ENCODE measurements at regions not wholly inside any gene's neighbourhood (a gene's known extent, or its start where the extent isn't known, plus 50 kb on each side); places are given as distances from the start of the nearest gene placed in this dataset.
A peak's percentile ranks its signal among the peaks of the same experiment; 100 is the strongest.

DNA sequence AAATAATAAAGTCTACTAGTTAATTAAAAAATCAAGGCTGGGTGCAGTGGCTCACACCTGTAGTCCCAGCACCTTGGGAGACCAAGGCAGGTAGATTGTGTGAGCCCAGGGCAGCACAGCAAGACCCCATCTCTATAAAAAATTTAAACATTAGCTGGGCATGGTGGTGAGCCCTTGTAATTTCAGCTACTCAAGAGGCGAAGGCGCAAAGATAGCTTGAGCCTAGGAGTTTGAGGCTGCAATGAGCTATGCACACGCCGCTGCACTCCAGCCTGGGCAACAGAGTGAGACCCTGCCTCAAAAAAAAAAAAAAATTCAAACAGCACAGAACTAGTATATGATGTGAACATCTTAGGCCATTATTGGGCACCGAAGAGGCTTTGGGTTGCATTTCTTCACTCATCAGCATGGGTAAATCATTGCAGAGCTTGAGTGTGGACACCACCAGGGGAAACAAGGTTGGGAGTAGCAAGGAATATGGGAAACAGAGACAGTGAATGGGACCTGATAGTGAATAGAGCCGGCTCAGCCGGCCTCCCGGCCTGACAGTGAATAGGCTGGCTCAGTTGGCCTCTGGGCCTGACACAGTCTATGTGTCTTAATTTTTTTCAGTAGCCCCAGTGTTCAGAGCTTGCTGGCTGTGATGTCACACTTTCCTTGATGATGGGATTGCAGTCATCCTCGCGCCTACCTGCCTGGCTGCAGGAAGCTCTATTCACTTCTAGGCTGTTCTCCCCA is 89.1 kb upstream of the ERRFI1 start:
- no peak for DNase-seq (ENCODE audit: low spot score)

DNA sequence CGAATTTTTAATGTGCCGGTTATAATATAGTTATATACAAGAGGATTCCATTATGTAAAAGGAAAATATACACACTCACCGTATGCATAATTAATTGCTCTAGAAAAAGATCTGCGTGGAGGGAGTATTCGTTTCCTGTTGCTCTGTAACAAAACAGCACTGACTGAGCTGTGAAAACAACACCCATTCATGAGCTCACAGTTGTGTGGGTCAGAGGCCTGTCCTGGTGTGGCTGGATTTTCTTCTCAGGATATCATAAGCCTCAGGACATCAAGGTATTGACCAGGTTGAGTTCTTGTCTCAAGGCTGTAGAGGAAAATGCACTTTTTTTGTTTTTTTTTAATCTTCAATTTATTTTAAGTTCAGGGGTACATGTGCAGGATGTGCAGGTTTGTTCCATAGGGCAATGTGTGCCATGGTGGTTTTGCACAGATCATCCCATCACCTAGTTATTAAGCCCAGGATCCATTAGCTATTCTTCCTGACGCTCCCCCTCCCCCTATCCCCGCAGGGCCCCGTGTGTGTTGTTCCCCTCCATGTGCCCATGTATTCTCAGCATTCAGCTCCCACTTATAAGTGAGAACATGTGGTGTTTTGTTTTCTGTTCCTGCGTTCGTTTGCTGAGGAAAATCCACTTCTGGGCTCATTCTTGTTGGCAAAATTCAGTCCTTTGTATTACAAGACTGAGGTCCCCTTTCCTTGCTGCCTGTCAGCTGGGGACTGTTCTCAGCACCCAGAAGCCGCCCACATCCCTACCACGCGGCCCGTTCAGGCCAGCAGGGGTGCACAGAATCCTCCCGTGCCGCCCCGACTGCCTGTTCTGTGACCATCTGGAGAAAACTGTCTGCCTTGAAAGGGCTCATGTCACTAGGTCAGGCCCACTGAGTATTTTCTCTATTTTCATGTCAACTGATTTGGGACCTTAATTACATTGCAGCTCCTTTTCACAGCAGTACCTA is 87.4 kb upstream of the ERRFI1 start:
- DNase-seq (ENCODE audit: low spot score): no peak

DNA sequence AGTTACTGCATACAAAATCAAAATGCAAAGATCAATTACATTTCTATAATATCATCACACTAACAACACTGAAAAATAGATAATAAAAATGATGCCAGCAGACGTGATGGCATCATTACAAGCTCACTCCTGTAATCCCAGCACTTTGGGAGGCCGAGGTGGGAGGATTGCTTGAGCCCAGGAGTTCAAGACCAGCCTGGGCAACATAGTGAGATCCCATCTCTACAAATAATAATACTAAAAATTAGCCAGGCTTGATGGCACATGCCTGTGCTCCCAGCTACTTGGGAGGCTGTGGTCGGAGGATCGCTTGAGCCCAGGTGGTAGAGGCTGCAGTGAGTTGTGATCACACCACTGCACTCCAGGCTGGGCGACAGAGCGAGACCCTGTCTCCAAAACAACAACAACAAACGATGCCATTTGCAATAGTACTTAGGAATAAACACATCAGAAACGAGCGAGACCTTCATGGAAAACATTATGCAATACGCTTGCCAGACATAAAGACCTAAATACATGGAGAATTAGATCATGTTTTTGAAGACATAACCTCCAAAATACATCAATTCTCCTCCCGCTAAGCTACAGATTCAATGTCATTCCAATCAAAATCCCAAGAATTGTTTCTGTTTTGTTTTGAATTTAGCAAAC is 86.6 kb upstream of the ERRFI1 start:
- DNase-seq (ENCODE audit: low spot score): no peak

DNA sequence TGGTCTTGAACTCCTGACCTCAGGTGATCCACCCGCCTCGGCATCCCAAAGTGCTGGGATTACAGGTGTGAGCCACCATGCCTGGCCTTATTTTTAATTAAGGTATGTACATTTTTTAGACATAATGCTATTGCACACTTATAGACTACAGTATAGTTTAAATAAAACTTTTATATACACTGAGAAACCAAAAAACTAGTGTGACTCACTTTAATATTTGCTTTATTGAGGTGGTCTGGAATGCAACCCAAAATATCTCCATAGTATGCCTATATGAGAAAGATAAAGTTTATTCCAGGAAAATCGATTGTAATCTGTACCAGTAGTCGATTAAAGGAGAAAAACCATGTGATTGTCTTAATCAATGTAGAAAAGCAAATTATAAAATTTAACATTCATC is 85.5 kb upstream of the ERRFI1 start:
- no peak for DNase-seq (ENCODE audit: low spot score)

DNA sequence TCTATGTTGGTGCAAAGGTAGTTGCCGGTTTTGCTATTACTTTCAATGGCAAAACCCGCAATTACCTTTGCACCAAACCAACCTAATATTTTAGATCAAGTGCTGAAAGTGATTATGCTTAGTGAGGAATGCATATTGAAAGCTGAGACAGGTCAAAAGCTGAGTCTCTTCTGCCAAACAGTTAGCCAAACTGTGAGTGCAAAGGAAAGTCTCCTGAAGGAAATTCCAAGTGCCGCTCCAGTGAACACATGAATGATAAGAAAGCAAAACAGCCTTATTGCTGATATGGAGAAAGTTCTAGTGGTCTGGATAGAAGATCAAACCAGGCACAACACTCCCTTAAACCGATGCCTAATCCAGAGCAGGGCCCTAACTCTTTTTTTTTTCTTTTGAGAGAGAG is 83.1 kb upstream of the ERRFI1 start:
- DNase-seq (ENCODE audit: low spot score): no peak

DNA sequence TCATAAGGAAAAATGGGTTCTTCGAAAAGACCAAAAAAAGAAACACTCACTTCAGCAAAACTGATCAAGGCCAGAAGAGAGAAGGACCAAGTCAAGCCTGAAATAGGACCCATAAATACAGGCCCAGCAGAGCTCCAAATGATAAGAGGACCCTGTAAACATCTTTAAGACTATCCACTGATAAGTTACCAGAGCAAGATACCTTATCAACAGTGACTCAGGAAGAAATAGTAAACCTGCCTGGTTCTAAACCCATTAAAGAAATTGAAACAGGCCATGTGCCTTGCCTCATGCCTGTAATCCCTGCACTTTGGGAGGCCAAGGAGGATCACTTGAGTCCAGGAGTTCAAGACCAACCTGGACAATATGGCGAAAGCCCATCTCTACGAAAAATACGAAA is 81.8 kb upstream of the ERRFI1 start:
- DNase-seq (ENCODE audit: low spot score): no peak

DNA sequence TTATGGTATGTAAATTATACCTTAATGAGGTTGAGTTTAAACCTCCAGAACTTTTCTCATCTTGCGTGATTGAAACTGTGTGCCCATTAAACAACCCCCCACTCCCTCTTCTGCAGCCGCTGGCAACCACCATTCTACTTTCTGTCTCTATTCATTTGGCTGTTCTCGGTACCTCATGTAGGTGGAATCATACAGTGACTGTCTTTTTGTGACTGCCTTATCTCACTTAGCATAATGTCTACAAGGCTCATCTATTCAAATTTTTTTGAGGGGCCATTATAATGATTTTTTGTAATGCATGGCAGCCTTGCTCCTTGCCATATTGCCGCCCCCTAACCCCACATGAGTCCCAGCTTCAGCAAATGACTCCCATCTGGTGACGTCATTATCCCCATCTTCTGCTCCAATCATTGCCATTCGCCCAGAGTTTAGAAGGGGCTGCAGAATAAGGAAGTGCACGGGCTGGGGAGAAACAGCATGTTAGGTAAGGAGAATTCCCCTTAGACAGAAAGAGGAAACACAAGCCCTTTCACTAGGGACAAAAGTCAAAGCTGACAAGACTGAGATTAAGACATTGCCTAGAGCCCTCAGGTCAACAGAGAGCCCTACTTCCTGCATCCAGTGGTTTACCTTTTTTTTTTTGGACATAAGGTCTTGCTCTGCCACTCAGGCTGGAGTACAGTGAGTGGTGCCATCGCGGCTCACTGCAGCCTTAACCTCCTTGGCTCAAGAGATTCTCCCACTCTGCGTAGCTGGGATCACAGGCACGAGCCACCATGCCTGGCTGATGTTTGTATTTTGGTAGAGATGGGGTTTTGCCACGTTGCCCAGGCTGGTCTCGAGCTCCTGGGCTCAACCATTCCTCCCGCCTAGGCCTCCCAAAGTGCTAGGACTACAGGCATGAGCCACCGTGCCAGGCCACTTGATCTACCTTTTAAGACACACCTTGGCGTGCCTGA is 78.4 kb upstream of the ERRFI1 start:
- DNase-seq (ENCODE audit: low spot score): no peak

DNA sequence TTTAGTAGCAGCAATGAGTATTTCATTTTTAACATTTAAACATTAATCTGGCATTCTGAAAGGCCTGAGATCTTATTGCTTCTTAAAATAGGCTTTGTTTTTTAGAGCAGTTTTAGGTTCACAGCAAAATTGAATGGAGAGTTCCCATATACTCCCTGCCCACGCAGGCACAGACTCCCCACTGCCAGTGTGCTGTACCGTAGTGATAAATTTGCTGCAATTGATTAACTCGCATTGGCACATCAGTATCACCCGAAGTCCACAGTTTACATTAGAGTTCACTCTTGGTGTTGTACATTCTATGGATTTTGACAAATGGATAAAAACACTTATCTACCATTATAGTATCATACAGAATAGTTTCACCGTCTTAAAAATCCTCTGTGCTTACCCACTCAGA is 71.8 kb upstream of the ERRFI1 start:
- no peak for DNase-seq (ENCODE audit: low spot score)

DNA sequence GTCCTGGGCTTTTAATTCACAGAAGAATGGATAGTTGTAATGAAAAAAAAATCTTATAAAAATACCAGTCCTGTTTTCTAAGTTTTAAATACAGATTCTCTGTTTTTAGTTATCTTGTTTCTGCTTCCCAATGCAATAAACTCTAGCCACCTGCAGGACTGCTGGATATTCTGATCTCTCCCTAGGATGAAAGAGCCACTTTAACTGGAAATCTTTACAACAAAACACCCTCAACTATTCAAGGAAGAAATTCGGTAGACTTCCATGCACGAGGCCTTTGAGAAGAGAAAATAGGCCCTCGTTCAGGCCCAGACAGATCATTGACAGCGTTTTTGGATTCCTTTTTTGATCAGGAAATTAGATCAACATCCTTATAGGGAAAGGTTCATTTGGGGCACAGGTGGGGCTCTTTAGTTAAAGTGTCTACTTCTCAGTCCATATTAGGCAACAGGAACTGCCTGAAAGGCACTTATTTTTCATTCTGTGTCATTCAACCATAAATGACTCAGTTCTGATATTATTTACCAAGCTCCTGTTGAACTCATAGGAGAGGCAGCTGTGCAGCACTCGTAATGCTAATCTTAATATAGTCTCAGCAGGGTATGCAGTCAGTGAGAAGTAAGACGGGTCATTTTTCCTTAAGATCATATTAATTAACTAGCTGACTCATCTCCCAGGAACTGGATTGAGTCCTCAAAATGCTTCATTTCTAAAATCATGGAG is 71.1 kb upstream of the ERRFI1 start:
- peak; percentile 91 for DNase-seq (ENCODE audit: low spot score)

DNA sequence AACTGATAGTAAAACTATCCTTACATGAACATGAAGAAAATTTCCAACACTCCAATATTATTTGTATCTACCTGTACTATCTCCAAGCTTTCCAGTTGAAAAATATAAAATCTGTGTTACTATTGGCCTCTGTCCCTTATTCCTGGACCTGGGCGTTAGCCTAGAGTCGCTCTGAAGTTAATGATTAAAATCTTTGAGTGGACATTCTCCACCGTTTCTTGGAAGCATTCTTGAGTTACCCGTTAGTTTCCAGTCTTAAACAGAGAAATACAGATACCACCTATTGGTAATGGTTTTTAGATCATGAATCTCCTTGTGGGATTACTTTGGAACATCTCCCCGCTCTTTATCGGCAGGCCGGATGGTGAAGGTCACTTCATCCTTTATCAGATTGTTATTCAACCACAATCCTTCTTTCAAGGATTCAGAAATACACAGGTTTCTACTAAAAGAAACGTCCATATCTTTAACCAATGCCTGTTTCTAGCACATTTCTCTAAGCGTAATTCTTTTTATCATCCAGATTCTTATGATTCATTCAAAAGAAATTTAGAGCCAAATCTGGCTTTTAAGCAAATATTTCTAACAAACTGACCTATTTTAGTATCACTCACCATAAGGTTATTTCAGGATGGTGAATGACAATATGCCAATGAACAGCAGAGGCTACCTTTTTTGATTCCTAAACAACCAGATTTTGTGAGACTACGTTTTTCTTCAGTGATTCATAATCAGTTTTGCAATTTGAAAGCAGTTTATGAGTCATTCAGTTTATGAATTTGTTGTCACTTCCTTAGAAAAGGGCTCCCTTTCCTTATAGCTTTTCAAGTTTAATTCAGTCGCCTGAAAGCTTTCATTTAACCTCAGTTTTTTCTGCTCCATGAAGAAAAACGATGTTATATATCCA is 70.2 kb upstream of the ERRFI1 start:
- DNase-seq (ENCODE audit: low spot score): peak; percentile 81

DNA sequence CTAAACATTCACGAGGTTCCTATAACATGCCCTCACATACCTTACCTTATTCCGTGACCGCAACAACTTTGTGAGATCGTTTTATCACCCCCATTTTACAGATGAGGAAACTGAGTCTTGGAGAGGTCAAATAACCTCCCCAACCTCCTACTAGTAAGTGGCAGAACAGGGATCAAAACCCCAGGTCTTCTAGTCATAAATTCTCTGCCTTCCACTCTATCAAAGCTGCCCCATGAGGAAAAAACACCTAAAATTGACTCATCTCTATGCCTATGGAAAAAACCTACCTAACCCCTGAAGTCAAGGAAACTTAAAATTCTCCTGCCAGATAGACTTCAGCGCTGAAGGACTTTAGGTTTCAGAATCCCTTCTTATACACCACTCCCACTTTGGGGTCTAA is 69.5 kb upstream of the ERRFI1 start:
- DNase-seq (ENCODE audit: low spot score): no peak

DNA sequence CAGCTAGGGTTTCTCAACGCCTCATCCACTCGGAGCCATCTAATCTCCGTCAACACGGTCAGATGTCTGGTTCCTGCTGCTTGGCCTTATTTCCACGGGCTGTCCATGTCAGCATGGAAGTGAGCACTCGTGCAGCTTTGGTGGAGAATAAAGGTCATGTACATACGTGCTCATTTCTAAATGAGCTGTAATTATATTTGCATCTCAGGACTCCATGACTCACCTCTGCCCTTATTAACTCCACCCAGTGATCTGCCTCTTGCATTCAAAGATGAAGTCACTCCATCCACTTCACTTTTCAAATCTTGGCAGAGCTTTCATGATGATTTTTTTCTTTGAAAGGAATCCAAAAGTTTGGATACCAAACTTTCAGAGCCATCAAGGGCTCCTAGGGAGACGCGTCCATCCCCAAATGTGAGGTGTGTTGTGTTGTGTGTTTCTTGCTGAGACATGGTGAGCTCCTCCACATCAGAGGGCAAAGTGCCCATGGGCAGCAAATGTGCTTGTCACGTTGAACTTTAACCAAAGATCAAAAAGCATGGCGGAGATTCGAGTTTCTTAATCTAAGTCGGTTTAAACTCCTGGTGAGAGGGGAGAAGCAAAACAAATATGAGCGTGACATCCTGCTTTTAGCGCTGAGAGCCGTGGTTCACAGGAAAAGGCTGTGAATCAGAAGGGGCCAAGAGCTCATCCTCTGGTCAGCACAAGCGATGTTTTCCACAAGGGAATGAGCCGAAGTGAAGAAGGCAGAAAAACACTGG is 68.6 kb upstream of the ERRFI1 start:
- peak; percentile 80 for DNase-seq (ENCODE audit: low spot score)

DNA sequence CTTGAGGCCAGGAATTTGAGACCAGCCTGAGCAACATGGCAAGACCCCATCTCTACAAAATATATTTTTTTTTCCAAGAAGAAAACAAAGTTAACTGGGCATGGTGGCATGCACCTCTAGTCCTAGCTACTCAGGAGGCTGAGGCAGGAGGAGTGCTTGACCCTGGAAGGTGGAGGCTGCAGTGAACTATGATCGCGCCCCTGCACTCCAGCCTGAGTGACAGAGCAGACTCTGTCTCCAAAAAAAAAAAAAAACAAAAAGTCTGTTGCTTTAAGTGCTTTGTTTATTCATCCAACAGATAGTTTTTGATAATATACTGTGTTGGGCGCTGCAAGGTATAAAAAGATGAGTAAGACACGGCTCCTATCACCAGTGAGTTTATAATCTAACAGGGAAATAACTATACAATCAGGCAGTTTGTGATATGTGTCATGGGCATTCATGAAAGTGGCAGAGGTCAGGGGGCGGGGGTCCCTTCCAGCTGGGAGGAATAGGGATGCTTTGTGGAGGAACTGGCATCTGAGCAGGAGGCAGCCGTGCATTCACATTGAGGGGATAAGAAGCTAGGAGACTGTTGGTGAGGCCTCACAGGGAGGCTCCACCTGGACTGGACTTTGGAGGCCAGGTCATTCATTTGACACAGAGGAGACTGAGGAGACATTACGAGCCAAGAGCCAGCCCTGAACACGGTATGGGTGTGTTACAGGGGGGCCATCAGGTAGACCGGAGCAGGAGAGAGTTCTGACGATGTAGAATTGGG is 67.3 kb upstream of the ERRFI1 start:
- no peak for DNase-seq (ENCODE audit: low spot score)

DNA sequence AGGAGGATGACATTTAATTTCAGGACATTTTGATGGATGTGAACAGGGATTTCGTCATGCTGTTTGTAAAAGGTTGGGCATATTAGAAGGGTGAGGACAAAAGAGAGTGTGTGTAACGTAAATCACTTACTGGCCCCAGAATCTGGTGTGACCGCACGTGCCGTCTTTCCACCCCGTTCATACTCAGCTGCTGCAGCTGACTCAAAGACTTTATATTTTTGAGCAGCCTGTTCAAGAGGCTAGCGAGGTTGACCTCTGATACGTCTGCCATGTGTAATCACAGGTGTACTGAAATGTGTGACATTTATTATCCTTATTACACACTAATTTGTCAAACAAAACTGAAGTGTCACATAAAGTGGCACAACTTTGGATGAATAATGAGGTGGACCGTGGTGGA is 66.5 kb upstream of the ERRFI1 start:
- no peak for DNase-seq (ENCODE audit: low spot score)

DNA sequence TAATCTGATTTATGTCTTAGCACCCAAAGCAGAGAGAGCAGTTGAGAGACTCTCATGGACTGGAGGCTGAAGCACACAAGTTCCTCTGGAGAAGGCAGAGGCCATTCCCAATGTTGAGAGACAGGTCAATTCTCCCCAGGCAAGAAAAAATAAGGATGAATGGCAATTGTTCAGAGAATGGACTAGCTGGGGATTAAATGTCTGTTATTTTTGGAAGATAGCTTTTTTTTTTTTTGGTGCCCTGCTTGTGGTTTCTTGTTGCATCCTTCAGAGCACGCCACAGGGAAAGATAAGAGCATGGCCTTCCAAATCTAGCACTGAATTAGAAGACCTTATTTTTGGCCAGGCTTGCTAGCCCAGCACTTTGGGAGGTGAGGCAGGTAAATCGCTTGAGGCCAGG is 65.6 kb upstream of the ERRFI1 start:
- DNase-seq (ENCODE audit: low spot score): no peak

DNA sequence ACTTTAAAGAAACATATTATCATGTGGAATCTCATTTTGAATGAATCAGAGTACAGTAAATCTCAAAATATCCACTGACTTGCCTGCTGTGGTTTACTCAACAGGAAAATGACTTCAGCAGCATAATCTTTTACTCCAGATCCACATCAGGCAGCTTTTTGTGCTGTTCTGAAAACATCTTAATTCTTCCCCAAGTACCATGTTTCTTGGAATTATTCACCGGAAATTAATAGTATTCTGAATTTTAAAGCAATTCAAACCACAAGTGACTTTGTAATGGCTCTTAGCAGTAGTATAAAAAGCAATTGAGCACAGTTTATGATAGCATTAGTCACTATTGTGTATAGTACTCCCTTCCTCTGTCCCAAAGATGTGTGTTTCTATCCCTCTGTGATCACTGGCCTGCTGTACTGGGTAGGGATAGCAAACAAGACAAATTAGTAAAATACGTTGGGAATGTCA is 64.2 kb upstream of the ERRFI1 start:
- no peak for DNase-seq (ENCODE audit: low spot score)

DNA sequence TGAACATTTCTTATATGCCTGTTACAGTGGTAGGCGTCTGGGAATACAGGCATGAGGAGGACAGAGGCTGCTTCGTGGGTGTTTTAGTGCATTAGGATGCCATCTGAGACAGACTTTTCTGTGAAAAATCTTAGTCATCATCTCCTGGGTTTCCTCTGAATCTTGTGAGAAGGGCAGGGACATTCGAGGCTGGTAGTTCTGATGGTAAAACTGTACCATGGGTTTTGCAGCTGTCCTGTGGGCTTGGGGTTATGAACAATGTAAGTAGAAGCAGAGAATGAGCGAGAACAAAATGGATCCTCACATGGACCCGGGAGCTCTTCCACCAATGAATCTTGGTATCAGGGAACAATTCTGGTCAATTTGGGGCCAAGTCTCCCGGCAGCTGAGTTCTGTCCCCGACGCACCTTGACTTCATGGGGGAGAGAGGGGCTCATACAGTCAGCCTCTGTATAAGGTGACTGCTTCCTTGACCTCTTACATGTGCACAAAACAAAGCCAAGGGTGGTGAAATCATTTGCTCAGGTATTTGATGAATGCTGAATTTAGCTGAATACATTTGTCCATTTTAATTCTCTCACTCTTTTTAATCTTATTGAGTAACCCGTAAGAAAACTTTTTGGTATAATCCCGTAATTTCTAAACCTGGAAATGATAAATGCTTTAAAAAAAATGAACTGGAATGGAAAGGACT is 63.6 kb upstream of the ERRFI1 start:
- no peak for DNase-seq (ENCODE audit: low spot score)

Measured in HT-29 (cell line).